Nucleus accumbens (tissue), 56 donors: ENCODE measurements at regions not wholly inside any gene's neighbourhood (a gene's known extent, or its start where the extent isn't known, plus 50 kb on each side); places are given as distances from the start of the nearest gene placed in this dataset.

Experiments
- DNase-seq, 56 donors: peaks; one replicate each; lab custom pipeline; 2025; lab: John Stamatoyannopoulos, UW

DNA sequence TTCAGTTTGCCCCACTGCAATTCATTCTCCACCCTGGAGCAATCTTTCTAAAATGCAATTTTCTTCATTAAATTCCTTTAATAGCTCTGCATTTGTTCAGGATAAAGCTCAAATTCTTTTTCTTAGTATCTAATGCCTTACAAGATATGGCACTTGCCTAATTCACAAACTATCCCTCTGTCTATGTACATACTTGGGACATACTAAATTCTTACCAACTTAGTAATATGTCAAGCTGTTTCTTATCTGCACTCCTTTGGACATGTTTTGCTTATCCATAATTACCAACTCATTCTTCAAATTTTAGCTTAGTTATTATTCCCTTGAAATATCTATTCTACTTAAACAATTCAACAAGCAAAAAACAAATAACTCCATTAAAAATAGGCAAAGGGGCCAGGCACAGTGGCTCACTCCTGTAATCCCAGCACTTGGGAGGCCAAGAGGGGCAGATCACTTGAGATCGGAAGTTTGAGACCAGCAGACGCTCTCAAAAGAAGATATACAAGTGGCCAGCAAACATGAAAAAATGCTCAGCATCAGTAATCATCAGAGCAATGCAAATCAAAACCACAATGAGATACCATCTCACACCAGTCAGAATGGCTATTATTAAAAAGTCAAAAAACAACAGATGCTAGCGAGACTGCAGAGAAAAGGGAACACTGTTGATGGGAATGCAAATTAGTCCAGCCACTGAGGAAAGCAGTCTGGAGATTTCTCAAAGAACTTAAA lies 96.9 kb downstream of the FAM76B start:
- DNase-seq = no peak

DNA sequence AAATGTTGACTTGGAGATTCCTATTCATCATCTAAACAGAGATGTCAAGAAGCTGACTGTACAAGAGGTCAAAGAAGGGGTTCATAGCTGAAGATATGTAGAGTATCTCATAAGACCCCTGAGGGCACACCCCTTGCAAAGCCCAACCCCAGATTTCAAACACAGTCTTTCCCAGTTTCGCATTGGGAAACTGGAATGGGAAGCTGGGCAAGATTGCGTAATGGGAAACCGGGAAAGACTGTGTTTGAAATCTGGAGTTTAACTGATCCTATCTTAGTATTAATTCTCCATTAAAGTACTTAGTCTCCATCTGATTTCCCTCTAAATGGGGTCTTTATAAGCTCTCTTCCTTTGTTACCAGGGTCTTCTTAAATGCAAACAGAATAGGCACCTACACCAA lies 99.5 kb downstream of the FAM76B start:
- no peak for DNase-seq

DNA sequence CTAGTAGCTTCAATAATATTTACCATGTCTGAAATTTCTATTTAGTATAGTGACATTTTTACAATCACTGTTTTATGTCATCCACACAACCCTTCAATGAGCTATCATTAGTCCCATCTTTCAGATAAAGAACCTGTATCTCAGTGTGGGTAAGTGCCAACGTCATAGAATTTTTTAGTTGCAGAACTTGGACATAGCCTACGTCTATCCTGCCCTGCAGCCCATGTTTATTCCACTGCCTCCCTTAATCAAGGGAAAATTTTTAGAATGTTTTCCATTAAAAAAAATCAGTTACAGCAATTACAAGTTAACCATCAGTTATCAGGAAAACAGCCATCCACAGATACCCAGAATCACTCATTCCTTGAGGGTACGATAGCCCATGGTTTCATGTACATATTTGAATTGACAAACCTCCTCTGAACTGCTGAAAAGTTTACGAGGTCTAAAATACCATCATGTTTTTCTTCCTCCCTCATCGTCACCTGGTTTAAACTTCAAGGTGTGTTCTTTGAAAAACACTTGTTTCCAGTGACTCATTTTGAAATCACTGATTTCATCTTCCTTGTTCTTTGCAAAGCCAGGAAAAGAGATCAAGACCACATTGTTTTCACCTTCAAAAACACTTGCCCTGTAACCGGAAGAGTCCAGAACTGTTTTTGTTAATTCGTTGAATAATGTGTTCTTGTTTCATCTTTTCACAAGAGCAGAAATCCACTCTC lies 100.9 kb downstream of the FAM76B start:
- no peak for DNase-seq

DNA sequence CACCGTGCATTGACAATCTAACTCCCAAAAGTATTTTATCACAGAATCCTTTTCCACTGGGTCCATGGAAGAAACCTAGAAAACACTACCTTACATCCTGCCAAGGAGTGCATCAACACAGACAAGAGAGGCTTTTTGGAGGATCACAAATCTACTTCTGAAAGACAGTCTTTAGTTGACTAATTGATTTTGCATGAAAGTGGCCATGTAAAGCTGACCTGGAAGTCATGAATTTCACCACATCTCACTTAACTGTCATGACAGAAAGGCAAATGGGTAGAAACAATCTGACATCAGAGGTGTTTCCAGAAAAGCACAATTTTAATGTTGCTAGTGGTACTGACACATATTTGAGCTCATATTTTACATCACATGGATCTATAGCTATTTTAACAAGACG lies 101.6 kb downstream of the FAM76B start:
- no peak for DNase-seq

DNA sequence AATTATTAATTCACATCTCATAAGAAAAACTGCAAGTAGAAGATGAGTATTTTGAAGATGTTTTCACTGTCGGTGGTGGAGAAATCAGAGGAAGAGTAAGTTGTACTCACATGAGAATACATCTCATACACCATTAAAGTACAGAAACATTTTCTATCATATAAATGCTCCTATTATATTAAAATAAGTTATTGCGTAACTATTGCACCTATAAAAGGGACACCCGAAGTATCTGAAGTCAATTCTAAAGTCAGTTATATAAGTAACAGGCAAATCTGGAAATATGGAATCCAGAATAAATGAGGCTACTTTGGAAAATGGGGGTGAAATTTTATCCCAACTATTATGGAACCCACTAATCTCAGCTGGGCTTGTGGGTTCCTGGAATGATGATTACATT lies 103.3 kb downstream of the FAM76B start:
- DNase-seq = no peak

DNA sequence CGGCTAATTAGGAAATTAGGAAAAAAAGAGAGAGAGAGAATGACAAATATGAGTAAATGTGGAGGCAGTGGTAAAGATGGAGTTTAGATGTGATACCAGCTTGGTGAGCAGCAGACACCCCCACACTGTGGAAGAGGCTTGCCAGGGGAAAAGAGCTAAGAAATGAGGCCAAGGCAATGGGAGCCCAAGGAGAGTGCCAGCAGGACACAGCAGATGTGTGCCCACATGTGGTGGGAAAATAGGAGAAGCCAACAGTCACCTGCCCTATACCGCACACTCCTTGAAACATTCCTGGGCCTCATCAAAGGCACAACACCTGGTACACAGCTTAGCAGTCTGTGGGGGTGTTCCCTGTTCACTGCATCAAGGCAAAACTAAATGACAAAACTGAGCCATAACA lies 104.9 kb downstream of the FAM76B start:
- no peak for DNase-seq

DNA sequence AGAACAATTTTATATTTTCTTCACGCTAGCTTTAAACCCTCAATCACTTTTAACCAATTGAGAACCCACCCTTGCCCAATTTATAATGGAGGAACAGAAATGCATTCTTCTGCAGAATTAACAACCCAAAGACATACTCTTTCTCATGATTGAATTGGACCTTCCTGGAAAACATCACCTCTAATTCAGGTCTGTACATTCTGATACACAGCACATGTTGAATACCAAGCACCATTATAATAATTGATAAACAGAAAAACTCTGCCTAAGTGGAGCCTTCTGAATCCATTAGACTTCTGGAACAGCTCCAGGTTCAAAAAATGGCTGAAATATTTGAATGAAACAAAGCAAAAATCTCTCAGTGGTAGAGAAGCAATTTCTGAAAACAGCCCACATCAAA lies 105.4 kb downstream of the FAM76B start:
- no peak for DNase-seq

DNA sequence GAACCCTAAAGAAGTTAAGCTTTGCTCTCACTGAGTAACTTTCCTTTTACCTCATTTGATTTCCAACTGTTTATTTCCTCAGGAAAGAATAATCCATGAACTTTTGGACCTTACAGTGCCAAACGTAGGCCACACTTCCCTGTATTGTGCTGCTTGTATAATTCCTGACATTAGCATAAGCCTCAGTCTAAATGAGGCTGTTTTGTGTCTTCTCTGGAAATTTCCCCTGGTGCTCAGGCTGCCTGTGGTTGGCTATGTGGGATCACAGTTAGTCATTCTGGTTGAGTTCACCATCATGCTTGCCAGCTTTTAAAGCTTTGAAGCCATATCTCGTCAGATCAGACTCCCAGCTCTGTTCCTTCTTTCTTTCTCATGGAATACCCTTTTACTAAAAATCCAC lies 107.0 kb downstream of the FAM76B start:
- DNase-seq = no peak

DNA sequence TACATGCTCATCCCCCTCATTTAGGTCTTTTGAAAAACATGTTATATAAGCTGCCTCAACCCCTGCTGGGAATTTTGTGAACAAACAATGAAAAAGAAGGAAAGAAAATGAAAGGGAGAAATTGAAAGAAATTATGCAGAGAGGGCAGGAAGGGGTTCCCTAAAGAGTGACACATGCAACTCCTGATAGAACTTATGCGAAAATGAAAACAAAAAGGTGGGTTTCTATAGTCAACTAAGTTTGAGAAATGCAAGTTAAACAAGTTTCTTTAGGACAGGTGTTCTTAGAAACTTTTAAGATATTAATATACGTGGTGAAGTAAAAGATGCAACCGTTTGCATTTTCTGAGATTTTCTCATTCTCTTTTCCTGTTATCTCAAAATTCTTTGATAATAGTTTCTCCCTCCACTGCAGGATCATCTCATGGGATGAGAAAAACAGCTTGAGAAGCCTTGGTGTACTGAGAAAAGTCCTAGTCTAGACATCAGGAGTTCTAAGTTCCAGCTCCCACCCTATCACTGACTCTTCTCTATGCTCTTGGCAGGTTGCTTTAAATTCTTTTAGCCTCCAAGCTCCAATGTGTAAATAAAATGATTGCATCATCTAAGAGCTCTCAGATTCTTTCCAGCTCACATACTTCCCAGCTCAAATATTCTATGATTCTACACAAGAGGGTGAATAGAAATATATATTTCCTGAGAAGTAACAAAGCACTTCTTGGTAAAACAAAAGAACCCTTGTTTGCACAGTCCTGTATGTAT lies 109.2 kb downstream of the FAM76B start:
- no peak for DNase-seq

DNA sequence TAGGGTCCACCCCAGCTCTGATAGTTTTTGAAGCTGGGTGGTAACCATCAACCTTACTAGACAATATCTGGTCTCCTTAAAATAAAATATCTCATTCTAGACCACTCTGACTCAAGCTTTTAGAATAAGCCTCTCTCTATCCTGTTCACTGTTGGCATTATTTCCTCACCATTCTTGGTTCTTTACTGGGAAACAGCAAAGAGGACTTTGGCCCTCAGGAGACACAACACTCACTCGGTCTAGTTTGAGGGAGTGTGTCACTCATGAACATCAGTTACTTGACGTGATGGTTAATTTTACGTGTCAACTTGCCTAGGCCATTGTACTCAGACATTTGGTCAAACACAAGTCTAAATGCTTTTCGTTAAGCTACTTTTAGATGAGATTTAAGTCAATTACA lies 110.6 kb downstream of the FAM76B start:
- no peak for DNase-seq

DNA sequence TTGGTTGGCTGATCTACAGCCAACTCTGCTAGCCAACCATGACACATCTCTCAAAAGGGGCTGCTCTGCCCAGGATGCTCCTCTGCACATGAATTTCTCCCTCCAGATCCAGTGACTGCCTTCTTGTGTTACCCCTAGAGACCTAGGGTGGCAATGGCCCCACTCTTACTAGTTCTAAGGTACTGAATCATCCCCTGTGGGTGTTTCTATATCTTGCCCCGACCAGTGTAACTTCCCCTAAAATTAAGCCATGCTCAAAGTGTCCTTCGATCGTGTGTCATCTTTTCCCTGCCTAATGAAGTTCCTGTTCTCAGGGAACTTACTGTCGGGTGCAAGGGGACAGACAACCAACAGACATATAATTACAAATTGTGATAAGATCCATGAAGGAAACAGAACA lies 113.3 kb downstream of the FAM76B start:
- DNase-seq = no peak

DNA sequence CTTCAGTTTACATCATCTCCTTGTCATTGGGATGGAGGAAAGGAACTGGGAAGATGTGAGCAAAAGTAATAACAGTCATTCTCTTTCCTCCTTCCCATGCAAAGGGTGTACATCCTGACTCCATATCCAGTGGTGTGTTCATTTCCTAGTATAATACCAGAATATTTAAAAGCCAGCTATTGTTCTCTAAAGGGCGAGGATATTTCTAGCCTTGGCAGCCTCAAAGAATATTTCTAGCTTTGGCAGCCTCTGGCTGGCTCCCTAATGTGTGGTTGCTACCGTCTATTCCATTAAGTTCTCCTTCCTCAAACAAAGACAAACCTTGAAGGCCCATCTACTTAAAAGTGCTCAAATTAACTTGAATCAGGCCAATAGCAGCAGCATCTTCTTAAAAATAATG lies 114.0 kb downstream of the FAM76B start:
- DNase-seq = no peak

DNA sequence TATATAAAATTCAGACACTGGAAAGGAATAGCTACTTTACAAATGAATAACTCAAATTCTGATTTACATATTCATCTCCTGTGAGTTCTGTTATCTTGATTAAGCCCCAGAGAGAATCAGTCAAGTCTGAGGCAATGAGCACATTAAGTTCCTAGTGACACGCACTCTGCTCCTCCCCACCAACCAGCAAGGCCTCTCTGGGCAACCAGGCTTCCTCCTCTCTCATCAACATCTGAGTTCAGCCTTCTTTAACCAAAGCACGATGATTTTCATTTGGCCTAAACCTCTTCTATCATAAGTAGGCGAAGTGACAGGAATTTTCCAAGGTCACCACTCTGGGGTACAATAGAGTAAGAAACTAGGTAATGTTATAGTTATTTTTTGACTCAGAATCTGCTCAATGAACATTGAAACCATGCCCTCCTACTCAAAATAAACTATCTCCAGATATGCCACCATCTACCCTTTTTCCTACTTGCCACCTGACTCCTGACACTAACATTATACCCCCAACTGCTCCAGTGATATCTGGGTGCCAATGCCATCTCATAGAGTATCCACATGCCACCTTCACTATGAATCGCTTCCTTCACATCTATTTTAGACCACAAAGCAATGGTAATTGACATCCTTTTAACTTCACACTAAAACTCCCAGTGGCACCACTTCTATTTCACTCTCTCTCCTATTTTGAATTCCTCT lies 114.8 kb downstream of the FAM76B start:
- no peak for DNase-seq

DNA sequence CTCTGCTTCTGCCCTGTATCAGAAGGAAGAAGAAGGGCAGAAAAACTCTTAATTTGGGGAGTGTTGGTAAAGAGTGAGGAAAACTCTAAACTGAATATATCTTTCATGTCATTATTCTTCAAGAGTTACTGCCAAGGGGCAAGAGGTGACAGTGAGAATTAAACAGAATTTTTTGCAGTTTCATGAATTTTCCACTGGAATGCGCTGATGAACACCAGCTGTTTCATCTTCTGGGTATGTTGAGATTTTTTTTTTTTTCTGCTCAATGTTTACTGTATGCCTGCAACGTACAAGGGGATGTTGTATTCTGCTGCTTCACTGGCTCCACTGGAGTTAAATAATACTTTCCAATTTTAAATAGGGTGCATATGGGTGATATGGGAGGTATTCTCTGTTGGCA lies 117.8 kb downstream of the FAM76B start:
- no peak for DNase-seq

DNA sequence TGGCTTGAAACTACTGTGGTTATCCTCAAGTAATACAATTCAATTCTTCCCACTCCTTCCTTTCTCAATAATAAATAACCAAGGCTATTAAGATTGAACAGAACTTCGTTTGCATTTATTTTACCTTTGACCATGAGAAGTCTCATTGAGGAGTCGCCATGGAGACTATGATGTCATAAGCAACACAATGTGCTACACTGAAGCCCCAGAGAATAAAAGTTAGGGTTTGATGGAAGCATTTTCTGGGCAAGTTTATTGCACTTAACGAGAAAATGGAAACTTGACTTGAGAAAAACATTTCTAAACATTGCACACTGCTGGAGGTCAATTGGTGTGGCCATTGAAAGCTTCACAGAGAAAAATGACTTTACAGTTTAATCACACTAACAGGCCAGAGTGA lies 121.5 kb downstream of the FAM76B start:
- DNase-seq = no peak

DNA sequence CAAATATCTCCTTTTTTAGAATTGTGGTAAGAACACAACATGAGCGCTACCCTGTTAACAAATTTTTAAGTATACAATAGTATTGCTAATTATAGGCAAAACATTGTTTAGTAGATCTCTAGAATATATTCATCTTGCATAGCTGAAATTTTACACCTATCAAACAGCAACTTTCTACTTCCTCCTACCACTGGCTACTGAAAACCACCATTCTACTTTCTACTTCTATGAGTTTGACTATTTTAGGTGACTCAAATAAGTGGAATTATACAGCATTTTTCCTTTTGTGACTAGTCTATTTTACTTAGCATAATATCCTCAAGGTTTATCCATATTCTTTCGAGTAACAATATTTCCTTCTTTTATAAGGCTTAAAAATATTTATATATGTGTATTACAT lies 128.4 kb downstream of the FAM76B start:
- DNase-seq = no peak

DNA sequence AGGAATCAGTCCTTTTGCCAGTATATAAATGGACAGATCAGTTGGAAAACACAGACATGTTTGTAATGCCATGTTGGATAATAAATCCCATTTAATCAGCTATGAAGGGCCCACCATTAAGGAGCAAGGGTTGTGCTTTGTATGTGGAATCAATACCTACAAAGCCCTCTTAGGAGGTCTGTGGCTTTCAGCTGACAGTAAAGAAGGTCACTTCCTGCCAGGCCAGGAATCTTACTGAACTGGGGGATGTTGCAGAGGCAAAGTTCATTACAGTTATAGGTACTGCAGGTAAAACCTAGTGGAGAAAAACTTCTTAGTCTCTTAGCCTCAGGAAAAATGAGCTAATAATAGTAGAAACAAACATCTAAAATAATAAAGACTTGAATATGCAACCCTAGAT lies 129.5 kb downstream of the FAM76B start:
- no peak for DNase-seq

DNA sequence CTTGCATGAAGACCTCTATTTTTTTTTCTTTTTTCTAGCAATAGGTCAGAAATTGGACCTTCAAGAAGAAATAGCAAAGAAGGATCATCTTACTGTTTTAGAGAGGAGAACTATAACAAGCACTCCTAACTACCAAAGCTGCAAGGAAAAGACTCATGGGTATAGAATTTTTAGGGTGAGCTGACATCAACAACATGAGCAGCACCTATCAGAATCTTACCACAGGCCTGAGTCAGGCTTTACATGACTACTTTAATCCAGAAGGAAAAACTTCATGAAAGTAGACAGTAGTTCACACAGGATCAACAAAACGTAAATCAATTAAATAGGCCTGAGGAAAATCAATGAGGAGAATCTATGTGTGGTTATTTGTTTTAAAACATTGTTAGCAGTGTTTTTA lies 130.5 kb downstream of the FAM76B start:
- no peak for DNase-seq

DNA sequence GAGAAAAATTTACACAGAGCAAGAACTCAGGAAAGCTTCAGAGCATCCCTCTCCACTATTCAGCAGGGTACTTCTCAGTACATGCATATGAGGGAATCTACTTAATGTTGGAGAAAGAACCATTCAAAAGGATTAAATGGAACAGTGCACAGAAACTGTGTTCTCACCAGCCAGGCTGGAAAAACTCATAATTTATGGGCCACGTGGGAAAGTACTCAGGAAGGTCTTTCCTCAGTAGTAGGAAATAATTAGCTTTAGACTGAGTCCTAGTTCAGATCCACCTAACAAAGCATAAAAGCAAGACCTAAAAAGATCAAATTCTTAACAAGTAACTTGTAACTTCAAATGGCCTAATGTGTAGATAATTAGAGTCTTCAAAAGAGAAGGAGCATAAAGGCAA lies 134.0 kb downstream of the FAM76B start:
- no peak for DNase-seq

DNA sequence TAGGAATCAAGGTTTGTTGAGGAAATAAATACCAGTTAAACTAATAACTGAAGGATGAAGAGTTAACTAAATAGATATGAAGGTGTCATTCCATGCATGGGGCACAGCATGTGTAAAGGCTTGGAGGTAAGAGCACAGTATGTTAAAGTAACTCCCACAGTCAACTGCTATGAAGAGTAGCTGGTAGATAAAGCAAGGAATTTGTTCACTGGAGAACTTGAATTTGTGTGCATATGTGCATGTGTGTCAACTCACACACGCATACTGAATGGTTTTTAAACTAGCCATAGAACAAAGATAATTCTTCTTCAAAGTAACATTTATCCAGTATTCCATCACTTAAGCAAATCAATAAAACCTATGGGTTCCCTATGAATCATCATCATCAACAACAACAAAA lies 135.9 kb downstream of the FAM76B start:
- no peak for DNase-seq

DNA sequence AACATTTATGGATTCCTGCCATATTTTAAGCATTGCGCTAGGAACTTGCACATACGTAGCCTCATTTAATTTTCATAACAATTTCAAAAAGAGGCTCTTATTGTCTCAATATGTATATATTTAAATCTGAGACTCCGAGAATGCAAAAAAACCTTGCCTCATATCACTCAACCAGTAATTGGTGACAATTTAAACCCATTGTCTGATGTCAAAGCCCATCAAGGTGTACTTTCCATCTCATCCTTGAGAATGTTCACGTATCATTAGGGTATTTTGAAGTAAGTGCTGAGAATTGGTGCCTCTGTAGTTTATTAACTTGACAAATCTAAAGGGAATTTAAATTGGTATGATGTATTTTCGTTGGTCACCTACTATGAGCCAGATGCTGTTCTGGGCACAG lies 136.5 kb downstream of the FAM76B start:
- DNase-seq = no peak
